GM23338 (cell line): ENCODE measurements at regions not wholly inside any gene's neighbourhood (a gene's known extent, or its start where the extent isn't known, plus 50 kb on each side); places are given as distances from the start of the nearest gene placed in this dataset.
"Not testable (repeated sequence)": the region's sequence is repeated elsewhere in the genome, so short reads cannot be mapped to it uniquely, and the experiment has no call there.

ENCODE experiments used
- ATAC-seq: fragments of 200-7000 bp; cut with Tn5 transposase; 3 replicates; pipeline ENCODE4 v1.9.1; 2020
- DNase-seq: peaks from one replicate; pipeline ENCODE4 v3.0.0-alpha.2; 2015; ENCODE audit warnings: low spot score
- H2AFZ ChIP-seq: fragments of 200-600 bp; sonication (generic); 2 replicates; pipeline ENCODE4 v1.8.0; 2016; ENCODE audit warnings: antibody characterized with exemption, mild to moderate bottlenecking, moderate library complexity
- H3F3A ChIP-seq: fragments of 200-600 bp; sonication (generic); replicated peaks from 2 replicates; pipeline ENCODE4 v1.8.0; 2017; ENCODE audit warnings: antibody characterized with exemption, mixed run types, low read depth
- H3K27ac ChIP-seq: fragments of 200-600 bp; sonication (generic); 2 replicates; pipeline ENCODE4 v1.6.1; 2016; ENCODE audit warnings: low read depth
- H3K27me3 ChIP-seq: fragments of 200-600 bp; sonication (generic); 2 replicates; pipeline ENCODE4 v1.8.0; 2016; ENCODE audit warnings: mild to moderate bottlenecking, mixed run types, moderate library complexity; ENCODE audit not compliant: insufficient read depth
- H3K36me3 ChIP-seq: fragments of 200-600 bp; sonication (generic); 2 replicates; pipeline ENCODE4 v1.8.0; 2016; ENCODE audit warnings: mild to moderate bottlenecking; ENCODE audit not compliant: insufficient read depth
- H3K4me1 ChIP-seq: fragments of 200-600 bp; sonication (generic); 2 replicates; pipeline ENCODE4 v1.8.0; 2016; ENCODE audit warnings: mild to moderate bottlenecking, moderate library complexity; ENCODE audit not compliant: insufficient read depth
- H3K4me2 ChIP-seq: fragments of 200-600 bp; sonication (generic); 2 replicates; pipeline ENCODE4 v1.7.1; 2017; ENCODE audit warnings: mixed run types
- H3K4me3 ChIP-seq: fragments of 200-600 bp; sonication (generic); 2 replicates; pipeline ENCODE4 v1.6.1; 2016; ENCODE audit warnings: mixed run types
- H3K79me2 ChIP-seq: fragments of 200-600 bp; sonication (generic); replicated peaks from 2 replicates; pipeline ENCODE4 v1.8.0; 2017; ENCODE audit warnings: mild to moderate bottlenecking; ENCODE audit not compliant: insufficient read depth
- H3K9me2 ChIP-seq: fragments of 200-600 bp; sonication (generic); 2 replicates; pipeline ENCODE4 v1.8.0; 2017; ENCODE audit not compliant: insufficient read depth
- H4K20me1 ChIP-seq: fragments of 200-600 bp; sonication (generic); replicated peaks from 2 replicates; pipeline ENCODE4 v1.8.0; 2017; ENCODE audit warnings: mild to moderate bottlenecking; ENCODE audit not compliant: insufficient read depth
- H3K27ac Mint-ChIP-seq: 2 replicates; pipeline ENCODE4 v1.8.0; 2020; ENCODE audit warnings: inconsistent platforms, mild to moderate bottlenecking, moderate library complexity, mixed read lengths
- H3K27me3 Mint-ChIP-seq: 3 replicates; pipeline ENCODE4 v1.8.0; 2022; ENCODE audit warnings: low read depth, mild to moderate bottlenecking, moderate library complexity, mixed read lengths, inconsistent platforms; ENCODE audit not compliant: insufficient read depth, poor library complexity
- H3K36me3 Mint-ChIP-seq: 3 replicates; pipeline ENCODE4 v1.8.0; 2021; ENCODE audit warnings: low read depth, mild to moderate bottlenecking, inconsistent platforms, moderate library complexity, mixed read lengths
- H3K4me1 Mint-ChIP-seq: 3 replicates; pipeline ENCODE4 v1.8.0; 2020; ENCODE audit warnings: mild to moderate bottlenecking, inconsistent platforms, mixed read lengths
- H3K4me3 Mint-ChIP-seq: 3 replicates; pipeline ENCODE4 v1.8.0; 2021; ENCODE audit warnings: moderate library complexity, mild to moderate bottlenecking, inconsistent platforms, mixed read lengths
- H3K9me3 Mint-ChIP-seq: 3 replicates; pipeline ENCODE4 v1.8.0; 2020; ENCODE audit warnings: moderate library complexity, mild to moderate bottlenecking, inconsistent platforms, mixed read lengths
- CREB1 ChIP-seq: fragments of 250-450 bp; sonication (Bioruptor Pico); IDR thresholded peaks from 2 replicates; pipeline ENCODE4 v1.5.0; 2020; ENCODE audit warnings: low read depth, mild to moderate bottlenecking, moderate library complexity
- ETS1 ChIP-seq: IDR thresholded peaks from 2 replicates; pipeline ENCODE4 v1.6.1; 2016; ENCODE audit warnings: antibody characterized with exemption
- EZH2 ChIP-seq: fragments of 200-600 bp; sonication (generic); IDR thresholded peaks from one replicate; pipeline ENCODE4 v1.8.0; 2017; ENCODE audit warnings: antibody characterized with exemption, mild to moderate bottlenecking, low read depth; ENCODE audit not compliant: unreplicated experiment
- EZH2phosphoT487 ChIP-seq: fragments of 200-600 bp; sonication (generic); IDR thresholded peaks from one replicate; pipeline ENCODE4 v1.8.1; 2018; ENCODE audit warnings: antibody characterized with exemption; ENCODE audit not compliant: unreplicated experiment
- JUNB ChIP-seq: IDR thresholded peaks from one replicate; pipeline ENCODE4 v1.6.1; 2016; ENCODE audit warnings: antibody characterized with exemption; ENCODE audit not compliant: unreplicated experiment
- NANOG ChIP-seq: IDR thresholded peaks from 2 replicates; pipeline ENCODE4 v1.6.1; 2016; ENCODE audit warnings: antibody characterized with exemption, borderline replicate concordance
- POLR2AphosphoS5 ChIP-seq: IDR thresholded peaks from 2 replicates; pipeline ENCODE4 v1.6.1; 2016; ENCODE audit warnings: antibody characterized with exemption, low read depth
- REST ChIP-seq: IDR thresholded peaks from one replicate; pipeline ENCODE4 v1.6.1; 2018; ENCODE audit warnings: antibody characterized with exemption; ENCODE audit not compliant: unreplicated experiment
- STAT1 ChIP-seq: IDR thresholded peaks from one replicate; pipeline ENCODE4 v1.6.1; 2016; ENCODE audit warnings: antibody characterized with exemption; ENCODE audit not compliant: unreplicated experiment
- ZNF114 ChIP-seq: fragments of 250-450 bp; sonication (Bioruptor Pico); IDR thresholded peaks from 2 replicates; pipeline ENCODE4 v1.5.0; 2020; ENCODE audit warnings: mild to moderate bottlenecking, moderate library complexity
- ZNF331 ChIP-seq: fragments of 250-450 bp; sonication (Bioruptor Pico); IDR thresholded peaks from 2 replicates; pipeline ENCODE4 v1.5.0; 2020; ENCODE audit warnings: low read depth, mild to moderate bottlenecking, moderate library complexity
- TF ChIP-seq, protein P1 (sequence below): fragments of 250-450 bp; sonication (Bioruptor Pico); IDR thresholded peaks from 2 replicates; pipeline ENCODE4 v1.5.0; 2020; ENCODE audit warnings: mild to moderate bottlenecking, moderate library complexity

DNA sequence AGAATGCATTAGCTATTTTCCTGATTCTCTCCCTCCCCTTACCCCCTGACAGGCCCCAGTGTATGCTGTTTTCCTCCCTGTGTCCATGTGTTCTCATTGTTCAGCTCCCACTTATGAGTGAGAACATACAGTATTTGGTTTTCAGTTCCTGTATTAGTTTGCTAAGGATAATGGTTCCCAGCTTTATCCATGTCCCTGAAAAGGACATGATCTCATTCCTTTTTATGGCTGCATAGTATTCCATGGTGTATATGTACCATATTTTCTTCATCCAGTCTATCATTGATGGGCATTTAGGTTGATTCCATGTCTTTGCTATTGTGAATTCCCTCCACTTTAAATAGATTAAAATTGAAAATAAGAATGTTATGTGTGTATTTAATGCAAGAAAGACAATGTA is 89.9 kb upstream of the CREB1 start:
- not testable (repeated sequence) for H2AFZ ChIP-seq, H3K9me3 Mint-ChIP-seq, H3K27me3 Mint-ChIP-seq, H3K4me3 ChIP-seq, H3K79me2 ChIP-seq, H3K27me3 ChIP-seq, H3K36me3 Mint-ChIP-seq, H3K4me2 ChIP-seq, DNase-seq, H4K20me1 ChIP-seq, H3K27ac ChIP-seq, H3K9me2 ChIP-seq, H3K4me3 Mint-ChIP-seq, ATAC-seq, H3K27ac Mint-ChIP-seq, H3K36me3 ChIP-seq, H3K4me1 Mint-ChIP-seq, H3F3A ChIP-seq, H3K4me1 ChIP-seq

- Histone ChIP-seq H4K20me1 (no peaks in the 10 kb centered on the region), H3K4me3 (no peak overlapping the region), H3K9me2 (peaks cover 2% of the 10 kb centered on the region; the same call in 1 of the 2 replicates), H3F3A (no peaks in the 10 kb centered on the region), H3K27me3 (no peaks in the 10 kb centered on the region), H3K79me2 (no peaks in the 10 kb centered on the region), H3K27ac (no peak overlapping the region), H3K4me1 (peaks cover 30% of the 10 kb centered on the region), H2AFZ (no peak overlapping the region), H3K36me3 (0 out of 2 replicates have a peak, but pooled peaks cover 4% of the 10 kb centered on the region), H3K4me2 (no peak overlapping the region)
- H3K9me3 Mint-ChIP-seq = no peaks in the 10 kb centered on the region
- no peak overlapping the region for H3K4me3 Mint-ChIP-seq
- no peaks in the 10 kb centered on the region for H3K36me3 Mint-ChIP-seq
- ATAC-seq (no peak), DNase-seq (no peak)
- H3K27ac Mint-ChIP-seq = no peak overlapping the region
- peaks cover 5% of the 10 kb centered on the region for H3K27me3 Mint-ChIP-seq
- peaks cover 27% of the 10 kb centered on the region for H3K4me1 Mint-ChIP-seq
- no peak for TF ChIP-seq EZH2
- TF ChIP-seq POLR2AphosphoS5 = no peak
- TF ChIP-seq ETS1 = no peak
- no peak for TF ChIP-seq EZH2phosphoT487
- TF ChIP-seq, protein P1, sequence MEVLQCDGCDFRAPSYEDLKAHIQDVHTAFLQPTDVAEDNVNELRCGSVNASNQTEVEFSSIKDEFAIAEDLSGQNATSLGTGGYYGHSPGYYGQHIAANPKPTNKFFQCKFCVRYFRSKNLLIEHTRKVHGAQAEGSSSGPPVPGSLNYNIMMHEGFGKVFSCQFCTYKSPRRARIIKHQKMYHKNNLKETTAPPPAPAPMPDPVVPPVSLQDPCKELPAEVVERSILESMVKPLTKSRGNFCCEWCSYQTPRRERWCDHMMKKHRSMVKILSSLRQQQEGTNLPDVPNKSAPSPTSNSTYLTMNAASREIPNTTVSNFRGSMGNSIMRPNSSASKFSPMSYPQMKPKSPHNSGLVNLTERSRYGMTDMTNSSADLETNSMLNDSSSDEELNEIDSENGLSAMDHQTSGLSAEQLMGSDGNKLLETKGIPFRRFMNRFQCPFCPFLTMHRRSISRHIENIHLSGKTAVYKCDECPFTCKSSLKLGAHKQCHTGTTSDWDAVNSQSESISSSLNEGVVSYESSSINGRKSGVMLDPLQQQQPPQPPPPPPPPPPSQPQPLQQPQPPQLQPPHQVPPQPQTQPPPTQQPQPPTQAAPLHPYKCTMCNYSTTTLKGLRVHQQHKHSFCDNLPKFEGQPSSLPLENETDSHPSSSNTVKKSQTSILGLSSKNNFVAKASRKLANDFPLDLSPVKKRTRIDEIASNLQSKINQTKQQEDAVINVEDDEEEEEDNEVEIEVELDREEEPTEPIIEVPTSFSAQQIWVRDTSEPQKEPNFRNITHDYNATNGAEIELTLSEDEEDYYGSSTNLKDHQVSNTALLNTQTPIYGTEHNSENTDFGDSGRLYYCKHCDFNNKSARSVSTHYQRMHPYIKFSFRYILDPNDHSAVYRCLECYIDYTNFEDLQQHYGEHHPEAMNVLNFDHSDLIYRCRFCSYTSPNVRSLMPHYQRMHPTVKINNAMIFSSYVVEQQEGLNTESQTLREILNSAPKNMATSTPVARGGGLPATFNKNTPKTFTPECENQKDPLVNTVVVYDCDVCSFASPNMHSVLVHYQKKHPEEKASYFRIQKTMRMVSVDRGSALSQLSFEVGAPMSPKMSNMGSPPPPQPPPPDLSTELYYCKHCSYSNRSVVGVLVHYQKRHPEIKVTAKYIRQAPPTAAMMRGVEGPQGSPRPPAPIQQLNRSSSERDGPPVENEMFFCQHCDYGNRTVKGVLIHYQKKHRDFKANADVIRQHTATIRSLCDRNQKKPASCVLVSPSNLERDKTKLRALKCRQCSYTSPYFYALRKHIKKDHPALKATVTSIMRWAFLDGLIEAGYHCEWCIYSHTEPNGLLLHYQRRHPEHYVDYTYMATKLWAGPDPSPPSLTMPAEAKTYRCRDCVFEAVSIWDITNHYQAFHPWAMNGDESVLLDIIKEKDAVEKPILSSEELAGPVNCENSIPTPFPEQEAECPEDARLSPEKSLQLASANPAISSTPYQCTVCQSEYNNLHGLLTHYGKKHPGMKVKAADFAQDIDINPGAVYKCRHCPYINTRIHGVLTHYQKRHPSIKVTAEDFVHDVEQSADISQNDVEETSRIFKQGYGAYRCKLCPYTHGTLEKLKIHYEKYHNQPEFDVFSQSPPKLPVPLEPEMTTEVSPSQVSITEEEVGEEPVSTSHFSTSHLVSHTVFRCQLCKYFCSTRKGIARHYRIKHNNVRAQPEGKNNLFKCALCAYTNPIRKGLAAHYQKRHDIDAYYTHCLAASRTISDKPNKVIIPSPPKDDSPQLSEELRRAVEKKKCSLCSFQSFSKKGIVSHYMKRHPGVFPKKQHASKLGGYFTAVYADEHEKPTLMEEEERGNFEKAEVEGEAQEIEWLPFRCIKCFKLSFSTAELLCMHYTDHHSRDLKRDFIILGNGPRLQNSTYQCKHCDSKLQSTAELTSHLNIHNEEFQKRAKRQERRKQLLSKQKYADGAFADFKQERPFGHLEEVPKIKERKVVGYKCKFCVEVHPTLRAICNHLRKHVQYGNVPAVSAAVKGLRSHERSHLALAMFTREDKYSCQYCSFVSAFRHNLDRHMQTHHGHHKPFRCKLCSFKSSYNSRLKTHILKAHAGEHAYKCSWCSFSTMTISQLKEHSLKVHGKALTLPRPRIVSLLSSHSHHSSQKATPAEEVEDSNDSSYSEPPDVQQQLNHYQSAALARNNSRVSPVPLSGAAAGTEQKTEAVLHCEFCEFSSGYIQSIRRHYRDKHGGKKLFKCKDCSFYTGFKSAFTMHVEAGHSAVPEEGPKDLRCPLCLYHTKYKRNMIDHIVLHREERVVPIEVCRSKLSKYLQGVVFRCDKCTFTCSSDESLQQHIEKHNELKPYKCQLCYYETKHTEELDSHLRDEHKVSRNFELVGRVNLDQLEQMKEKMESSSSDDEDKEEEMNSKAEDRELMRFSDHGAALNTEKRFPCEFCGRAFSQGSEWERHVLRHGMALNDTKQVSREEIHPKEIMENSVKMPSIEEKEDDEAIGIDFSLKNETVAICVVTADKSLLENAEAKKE = no peak
- no peak for TF ChIP-seq NANOG
- TF ChIP-seq REST = no peak
- TF ChIP-seq ZNF331 (CRISPR knock-in tag) = no peak
- TF ChIP-seq ZNF114 (CRISPR knock-in tag) = no peak
- no peak for TF ChIP-seq CREB1 (CRISPR knock-in tag)
- no peak for TF ChIP-seq STAT1
- no peak for TF ChIP-seq JUNB
These were observed 85.0 kb upstream of the CREB1 start for GRCh38 chr2:207444756-207445155.
